ENCODE measurements at regions not wholly inside any gene's neighbourhood (a gene's known extent, or its start where the extent isn't known, plus 50 kb on each side); places are given as distances from the start of the nearest gene placed in this dataset.

DNA sequence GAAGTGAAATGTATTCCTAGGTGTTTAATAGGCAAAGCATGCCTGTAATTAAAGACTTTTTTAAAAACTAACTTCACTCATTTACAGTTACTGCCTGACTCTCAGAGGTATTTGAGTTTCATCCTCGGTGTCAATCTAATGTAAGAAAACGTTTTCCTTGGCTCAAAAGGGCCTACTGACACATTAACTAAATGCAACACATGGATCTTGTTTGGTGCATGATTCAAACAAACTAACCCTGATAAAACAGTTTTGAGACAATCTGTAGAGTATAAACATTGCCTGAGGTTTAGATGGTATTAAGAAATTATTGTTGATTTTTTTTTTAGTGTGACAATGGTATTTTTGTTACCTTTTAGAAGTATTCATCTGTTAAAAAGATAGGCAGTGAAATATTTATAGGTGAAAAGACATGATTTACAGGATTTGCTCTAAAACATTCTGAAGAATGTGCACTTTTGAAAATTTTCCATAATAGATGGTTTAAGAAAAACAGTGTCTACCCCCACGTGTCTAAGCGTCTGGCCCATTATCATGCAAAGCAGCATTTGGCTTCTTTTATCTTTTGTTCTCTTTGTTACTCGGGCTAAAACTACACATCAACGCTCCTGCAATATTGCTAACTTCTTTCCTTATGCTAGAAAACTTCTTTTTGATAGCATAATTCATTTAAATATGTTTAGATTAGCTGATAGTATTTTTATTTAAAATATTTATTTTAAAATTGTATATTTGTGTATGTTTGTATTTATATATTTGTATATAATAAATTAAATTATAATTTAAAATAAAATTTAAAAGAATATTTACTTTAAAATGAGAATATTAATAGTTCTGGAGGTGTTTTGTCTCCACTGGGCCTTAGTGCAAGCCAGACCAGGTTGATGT lies 160.2 kb upstream of the NDUFV2 start:
- FAIRE-seq (no peak), DNase-seq (no peak)
- H3K36me3 ChIP-seq (ENCODE audit: control insufficient read depth in 2 of 3, insufficient read depth in 3 of 3, low read length in 3 of 3) = no peaks in the 10 kb centered on the region
- H3K27me3 ChIP-seq (ENCODE audit: control insufficient read depth, insufficient read depth, low read length) = no peaks in the 10 kb centered on the region
- intact Hi-C loops (cut with DNase I) = no loop called here
- no peak overlapping the region for H3K9ac ChIP-seq (ENCODE audit: low read length in 3 of 3)
- H3K27ac ChIP-seq (ENCODE audit: low read depth in 2 of 2, low read length in 2 of 2) = no peak overlapping the region
- H3K4me1 ChIP-seq (ENCODE audit: control insufficient read depth in 2 of 3, insufficient read depth in 2 of 3, low read depth in 1 of 3, low read length in 3 of 3) = peaks cover 0 to 3% (median 0%) of the 10 kb centered on the region in 3 donors
- TF ChIP-seq, protein P1, sequence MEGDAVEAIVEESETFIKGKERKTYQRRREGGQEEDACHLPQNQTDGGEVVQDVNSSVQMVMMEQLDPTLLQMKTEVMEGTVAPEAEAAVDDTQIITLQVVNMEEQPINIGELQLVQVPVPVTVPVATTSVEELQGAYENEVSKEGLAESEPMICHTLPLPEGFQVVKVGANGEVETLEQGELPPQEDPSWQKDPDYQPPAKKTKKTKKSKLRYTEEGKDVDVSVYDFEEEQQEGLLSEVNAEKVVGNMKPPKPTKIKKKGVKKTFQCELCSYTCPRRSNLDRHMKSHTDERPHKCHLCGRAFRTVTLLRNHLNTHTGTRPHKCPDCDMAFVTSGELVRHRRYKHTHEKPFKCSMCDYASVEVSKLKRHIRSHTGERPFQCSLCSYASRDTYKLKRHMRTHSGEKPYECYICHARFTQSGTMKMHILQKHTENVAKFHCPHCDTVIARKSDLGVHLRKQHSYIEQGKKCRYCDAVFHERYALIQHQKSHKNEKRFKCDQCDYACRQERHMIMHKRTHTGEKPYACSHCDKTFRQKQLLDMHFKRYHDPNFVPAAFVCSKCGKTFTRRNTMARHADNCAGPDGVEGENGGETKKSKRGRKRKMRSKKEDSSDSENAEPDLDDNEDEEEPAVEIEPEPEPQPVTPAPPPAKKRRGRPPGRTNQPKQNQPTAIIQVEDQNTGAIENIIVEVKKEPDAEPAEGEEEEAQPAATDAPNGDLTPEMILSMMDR (IDR thresholded peaks at IDR 0.05; ENCODE audit: borderline replicate concordance, extremely low read depth, insufficient read depth) = no peak
- H3K4me3 ChIP-seq (ENCODE audit: low read length in 3 of 3) = no peak overlapping the region
- no peaks in the 10 kb centered on the region for H3K9me3 ChIP-seq (ENCODE audit: control insufficient read depth in 2 of 3, insufficient read depth in 1 of 3, low read length in 3 of 3)

DNA sequence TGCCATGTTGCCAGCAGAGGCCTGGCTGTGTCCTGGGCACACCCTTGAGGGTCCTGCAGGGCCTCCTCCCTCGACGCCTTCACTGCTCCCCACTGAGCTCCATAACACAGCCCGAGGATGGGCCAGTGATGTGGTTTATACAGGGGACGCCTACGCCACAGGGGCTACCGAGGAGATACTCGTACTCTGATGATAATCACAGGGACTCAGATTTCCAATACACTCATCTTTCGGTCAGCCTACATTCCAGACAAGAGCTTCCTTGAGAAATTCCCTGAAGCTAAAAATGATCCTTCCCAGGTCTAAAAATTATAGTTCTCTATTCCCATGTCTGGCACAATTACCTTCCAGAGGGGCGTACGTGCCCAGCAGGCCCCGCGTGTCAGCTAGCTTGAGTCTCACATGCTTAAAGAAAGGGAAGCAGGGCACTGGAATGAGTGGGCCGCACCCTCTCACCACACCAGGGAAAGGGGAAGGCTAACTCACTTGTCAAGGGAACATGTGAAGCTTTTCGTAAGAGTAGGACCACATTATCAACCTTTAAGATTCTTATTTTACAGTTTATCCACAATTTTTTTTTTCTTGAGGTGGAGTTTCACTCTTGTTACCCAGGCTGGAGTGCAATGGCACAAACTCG lies 159.5 kb upstream of the NDUFV2 start:
- H3K27me3 ChIP-seq (ENCODE audit: control insufficient read depth, insufficient read depth, low read length) = no peaks in the 10 kb centered on the region
- no peak overlapping the region for H3K27ac ChIP-seq (ENCODE audit: low read depth in 2 of 2, low read length in 2 of 2)
- no peaks in the 10 kb centered on the region for H3K4me1 ChIP-seq (ENCODE audit: control insufficient read depth in 2 of 3, insufficient read depth in 2 of 3, low read depth in 1 of 3, low read length in 3 of 3)
- FAIRE-seq = no peak
- TF ChIP-seq, protein P1 (IDR thresholded peaks at IDR 0.05; ENCODE audit: borderline replicate concordance, extremely low read depth, insufficient read depth) = no peak
- no peak overlapping the region for H3K4me3 ChIP-seq (ENCODE audit: low read length in 3 of 3)
- no peak for DNase-seq
- no peaks in the 10 kb centered on the region for H3K36me3 ChIP-seq (ENCODE audit: control insufficient read depth in 2 of 3, insufficient read depth in 3 of 3, low read length in 3 of 3)
- intact Hi-C loops (cut with DNase I) = no loop called here
- H3K9me3 ChIP-seq (ENCODE audit: control insufficient read depth in 2 of 3, insufficient read depth in 1 of 3, low read length in 3 of 3) = no peaks in the 10 kb centered on the region
- H3K9ac ChIP-seq (ENCODE audit: low read length in 3 of 3) = no peak overlapping the region

DNA sequence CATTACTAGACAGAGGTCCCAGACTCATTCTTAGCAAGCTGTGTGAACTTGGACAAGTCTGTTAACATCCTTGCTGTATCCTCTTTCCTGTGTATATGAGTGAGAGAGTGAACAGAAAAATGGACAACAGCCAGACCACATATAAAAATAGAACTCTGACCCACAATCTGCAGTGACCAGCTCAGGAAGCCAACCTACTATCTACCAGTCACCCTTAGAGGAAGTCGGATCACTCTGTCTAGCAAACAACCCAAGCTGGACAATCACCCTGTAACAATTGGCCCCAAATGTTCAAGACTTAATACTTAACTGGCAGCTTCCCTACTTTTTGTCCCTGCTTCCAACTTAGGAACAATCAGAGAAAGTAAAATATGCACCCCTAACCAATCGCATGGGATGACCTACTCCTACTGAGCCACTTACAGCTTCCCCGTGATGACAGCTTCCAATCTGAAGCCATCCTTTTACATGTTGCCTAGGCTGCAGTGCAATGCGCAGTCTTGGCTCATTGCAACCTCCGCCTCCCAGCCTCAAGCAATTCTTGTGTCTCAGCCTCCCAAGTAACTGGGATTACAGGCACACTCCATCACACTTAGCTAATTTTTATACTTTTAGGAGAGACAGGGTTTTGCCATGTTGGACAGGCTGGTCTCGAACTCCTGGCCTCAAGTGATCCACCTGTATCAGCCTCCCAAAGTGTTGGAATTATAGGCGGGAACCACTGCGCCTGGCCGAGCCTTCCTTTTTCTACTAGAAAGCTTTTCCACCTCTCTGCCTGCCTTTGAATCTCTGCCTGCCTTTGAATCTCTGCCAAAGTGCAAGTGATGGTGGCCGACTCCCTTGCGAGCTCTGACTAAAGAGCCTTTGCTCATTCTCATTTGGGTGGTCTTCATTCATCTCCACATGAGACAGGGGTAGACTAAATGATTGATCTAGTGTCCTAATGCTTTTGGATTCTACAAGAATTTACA lies 158.3 kb upstream of the NDUFV2 start:
- FAIRE-seq = no peak
- no peak overlapping the region for H3K9ac ChIP-seq (ENCODE audit: low read length in 3 of 3)
- H3K36me3 ChIP-seq (ENCODE audit: control insufficient read depth in 2 of 3, insufficient read depth in 3 of 3, low read length in 3 of 3) = no peaks in the 10 kb centered on the region
- H3K9me3 ChIP-seq (ENCODE audit: control insufficient read depth in 2 of 3, insufficient read depth in 1 of 3, low read length in 3 of 3) = no peaks in the 10 kb centered on the region
- TF ChIP-seq, protein P1 (IDR thresholded peaks at IDR 0.05; ENCODE audit: borderline replicate concordance, extremely low read depth, insufficient read depth) = no peak
- DNase-seq = no peak
- intact Hi-C loops (cut with DNase I) = no loop called here
- H3K4me1 ChIP-seq (ENCODE audit: control insufficient read depth in 2 of 3, insufficient read depth in 2 of 3, low read depth in 1 of 3, low read length in 3 of 3) = no peaks in the 10 kb centered on the region
- no peaks in the 10 kb centered on the region for H3K27me3 ChIP-seq (ENCODE audit: control insufficient read depth, insufficient read depth, low read length)
- no peak overlapping the region for H3K4me3 ChIP-seq (ENCODE audit: low read length in 3 of 3)
- no peak overlapping the region for H3K27ac ChIP-seq (ENCODE audit: low read depth in 2 of 2, low read length in 2 of 2)
